Cardiac muscle cell (in vitro differentiated cells and primary cell): ENCODE measurements at regions not wholly inside any gene's neighbourhood (a gene's known extent, or its start where the extent isn't known, plus 50 kb on each side); places are given as distances from the start of the nearest gene placed in this dataset.

ENCODE experiments used
- DNase-seq, 2 donors: peaks; one replicate each; pipeline versions ENCODE4 v3.0.0 to v3.0.0-alpha.2; 2010 to 2017; ENCODE audit warnings: low read depth in 1 of 2, low spot score in 1 of 2
- H3K27ac ChIP-seq: fragments of 200-600 bp; sonication (generic); 2 replicates; pipeline ENCODE4 v1.5.1; 2016
- H3K27me3 ChIP-seq: fragments of 200-600 bp; sonication (generic); 2 replicates; pipeline ENCODE4 v1.6.0; 2016; ENCODE audit warnings: control low read depth
- H3K36me3 ChIP-seq: fragments of 200-600 bp; sonication (generic); 2 replicates; pipeline ENCODE4 v1.5.1; 2016; ENCODE audit warnings: control low read depth
- H3K4me1 ChIP-seq: fragments of 200-600 bp; sonication (generic); 2 replicates; pipeline ENCODE4 v1.8.1; 2017; ENCODE audit warnings: low read depth, mild to moderate bottlenecking, mixed run types
- H3K4me3 ChIP-seq: fragments of 200-600 bp; sonication (generic); 2 replicates; pipeline ENCODE4 v1.5.1; 2016; ENCODE audit warnings: mild to moderate bottlenecking
- H3K9me3 ChIP-seq: fragments of 200-600 bp; sonication (generic); 2 replicates; pipeline ENCODE4 v1.5.1; 2017; ENCODE audit warnings: low read depth, mild to moderate bottlenecking, control low read depth
- CTCF ChIP-seq: IDR thresholded peaks from 2 replicates; pipeline ENCODE4 v1.5.1; 2012; ENCODE audit warnings: low read depth, mild to moderate bottlenecking, low read length

GRCh38 chr14:53850714-53851296, 105.8 kb downstream of the BMP4 start:
- Histone ChIP-seq H3K27me3 (no peaks in the 10 kb centered on the region), H3K9me3 (no peaks in the 10 kb centered on the region), H3K27ac (no peak overlapping the region), H3K36me3 (no peaks in the 10 kb centered on the region), H3K4me3 (no peak overlapping the region), H3K4me1 (no peaks in the 10 kb centered on the region)
- no peak for TF ChIP-seq CTCF
- DNase-seq = peak in 1 of 2 donors; percentile 78

GRCh38 chr14:53849549-53849948, 107.1 kb downstream of the BMP4 start:
- no peaks in the 10 kb centered on the region for H3K36me3 ChIP-seq
- no peaks in the 10 kb centered on the region for H3K9me3 ChIP-seq
- H3K27me3 ChIP-seq = no peaks in the 10 kb centered on the region
- H3K4me3 ChIP-seq = no peak overlapping the region
- DNase-seq = no peak
- no peak overlapping the region for H3K27ac ChIP-seq
- no peak for TF ChIP-seq CTCF
- H3K4me1 ChIP-seq = no peaks in the 10 kb centered on the region

GRCh38 chr14:53848854-53849253, 107.8 kb downstream of the BMP4 start:
- H3K9me3 ChIP-seq = no peaks in the 10 kb centered on the region
- no peaks in the 10 kb centered on the region for H3K27me3 ChIP-seq
- no peaks in the 10 kb centered on the region for H3K36me3 ChIP-seq
- H3K4me3 ChIP-seq = no peak overlapping the region
- no peak for TF ChIP-seq CTCF
- H3K27ac ChIP-seq = no peak overlapping the region
- DNase-seq = no peak
- no peaks in the 10 kb centered on the region for H3K4me1 ChIP-seq

- no peak for TF ChIP-seq CTCF
- no peaks in the 10 kb centered on the region for H3K9me3 ChIP-seq
- DNase-seq = no peak
- H3K36me3 ChIP-seq = no peaks in the 10 kb centered on the region
- H3K4me1 ChIP-seq = no peaks in the 10 kb centered on the region
- no peak overlapping the region for H3K4me3 ChIP-seq
- H3K27ac ChIP-seq = no peak overlapping the region
- no peaks in the 10 kb centered on the region for H3K27me3 ChIP-seq
These were observed 108.7 kb downstream of the BMP4 start for GRCh38 chr14:53847881-53848280.

GRCh38 chr14:53847057-53847456, 109.6 kb downstream of the BMP4 start:
- Histone ChIP-seq H3K36me3 (no peaks in the 10 kb centered on the region), H3K27ac (no peak overlapping the region), H3K27me3 (no peaks in the 10 kb centered on the region), H3K4me3 (no peak overlapping the region), H3K9me3 (no peaks in the 10 kb centered on the region), H3K4me1 (no peaks in the 10 kb centered on the region)
- no peak for DNase-seq
- TF ChIP-seq CTCF = no peak
